Keratinocyte (primary cell): ENCODE measurements at regions not wholly inside any gene's neighbourhood (a gene's known extent, or its start where the extent isn't known, plus 50 kb on each side); places are given as distances from the start of the nearest gene placed in this dataset.

ENCODE experiments used
- DNase-seq: peaks from one replicate; pipeline ENCODE4 v3.0.0-alpha.2; 2011; ENCODE audit warnings: low read depth, missing footprints, low spot score
- FAIRE-seq: peaks from 2 replicates; lab custom pipeline; 2011; peaks lifted over from hg19 to GRCh38; lab: Jason Lieb, UNC
- H2AFZ ChIP-seq: 2 replicates; pipeline ENCODE4 v1.6.0; 2012; ENCODE audit warnings: low read length, control low read depth, inconsistent platforms; ENCODE audit not compliant: control insufficient read depth
- H3K27ac ChIP-seq: 2 replicates; pipeline ENCODE4 v1.5.1; 2011; ENCODE audit warnings: low read length; ENCODE audit not compliant: control insufficient read depth, insufficient read depth
- H3K27me3 ChIP-seq: 3 replicates; pipeline ENCODE4 v1.6.0; 2011; ENCODE audit warnings: low read length; ENCODE audit not compliant: control insufficient read depth, insufficient read depth; ENCODE audit errors: extremely low read depth
- H3K36me3 ChIP-seq, 2 experiments: 2 replicates in 1 of 2; 3 replicates in 1 of 2; pipeline ENCODE4 v1.5.1; 2011; ENCODE audit warnings: low read length in 2 of 2, mild to moderate bottlenecking in 1 of 2; ENCODE audit not compliant: control insufficient read depth in 2 of 2, insufficient read depth in 2 of 2; ENCODE audit errors: extremely low read depth in 1 of 2
- H3K4me1 ChIP-seq: 3 replicates; pipeline ENCODE4 v1.5.1; 2011; ENCODE audit warnings: low read length; ENCODE audit not compliant: control insufficient read depth, insufficient read depth; ENCODE audit errors: extremely low read depth
- H3K4me2 ChIP-seq: 3 replicates; pipeline ENCODE4 v1.6.0; 2011; ENCODE audit warnings: low read depth, low read length; ENCODE audit not compliant: control insufficient read depth, insufficient read depth; ENCODE audit errors: extremely low read depth
- H3K4me3 ChIP-seq, 3 experiments: fragments of 200-600 bp in 1 of 3; sonication (generic) in 1 of 3; 2 replicates in 2 of 3; 3 replicates in 1 of 3; pipeline ENCODE4 v1.5.1; 2011 to 2016; ENCODE audit warnings: low read length in 3 of 3, mild to moderate bottlenecking in 3 of 3, control low read depth in 2 of 3, inconsistent platforms in 1 of 3, low read depth in 1 of 3, mixed read lengths in 1 of 3, mixed run types in 1 of 3, moderate library complexity in 1 of 3; ENCODE audit not compliant: control insufficient read depth in 2 of 3, insufficient read depth in 2 of 3; ENCODE audit errors: extremely low read depth in 1 of 3
- H3K79me2 ChIP-seq: 2 replicates; pipeline ENCODE4 v1.6.0; 2012; ENCODE audit warnings: low read length; ENCODE audit not compliant: control insufficient read depth, insufficient read depth
- H3K9ac ChIP-seq: 3 replicates; pipeline ENCODE4 v1.6.0; 2011; ENCODE audit warnings: low read length; ENCODE audit not compliant: control insufficient read depth, insufficient read depth; ENCODE audit errors: extremely low read depth
- H3K9me1 ChIP-seq: 3 replicates; pipeline ENCODE4 v1.6.0; 2011; ENCODE audit warnings: low read length; ENCODE audit not compliant: control insufficient read depth, insufficient read depth; ENCODE audit errors: extremely low read depth
- H3K9me3 ChIP-seq: 2 replicates; pipeline ENCODE4 v1.5.1; 2012; ENCODE audit warnings: low read depth, low read length; ENCODE audit not compliant: control insufficient read depth
- H4K20me1 ChIP-seq: 3 replicates; pipeline ENCODE4 v1.6.0; 2011; ENCODE audit warnings: low read length; ENCODE audit not compliant: control insufficient read depth, insufficient read depth; ENCODE audit errors: extremely low read depth
- CTCF ChIP-seq, 3 experiments: IDR thresholded peaks in 1 of 3; conservative IDR thresholded peaks in 1 of 3; optimal IDR thresholded peaks in 1 of 3; 2 replicates in 2 of 3; 3 replicates in 1 of 3; pipeline versions ENCODE3 to v1.5.1; 2011; ENCODE audit warnings: low read length in 3 of 3, mild to moderate bottlenecking in 3 of 3, moderate library complexity in 2 of 3, control low read depth in 1 of 3, inconsistent platforms in 1 of 3; ENCODE audit not compliant: insufficient read depth in 2 of 3; ENCODE audit errors: extremely low read depth in 1 of 3
- EZH2 ChIP-seq: IDR thresholded peaks from one replicate; pipeline ENCODE4 v1.6.1; 2012; ENCODE audit warnings: inconsistent platforms, mild to moderate bottlenecking, low read length, moderate library complexity
- dilution Hi-C: fragments of 300-500 bp; cut with MboI; formaldehyde crosslinking; loops from one replicate; pipeline ENCODE4 v1.7.0; 2020; ENCODE audit warnings: low sequenced_read_pairs; ENCODE audit not compliant: extremely low pct_ligation_motif_present

GRCh38 chr6:165875946-165876345 lies 212.9 kb upstream of the PDE10A start:
- dilution Hi-C loops: no loop called here

GRCh38 chr6:165873976-165874375 lies 210.9 kb upstream of the PDE10A start:
- Histone ChIP-seq H3K36me3 (no peaks in the 10 kb centered on the region), H3K4me1 (no peaks in the 10 kb centered on the region), H3K27ac (no peak overlapping the region), H3K9me1 (no peaks in the 10 kb centered on the region), H3K4me3 (no peak overlapping the region), H3K9me3 (no peaks in the 10 kb centered on the region), H3K4me2 (no peak overlapping the region), H3K27me3 (no peaks in the 10 kb centered on the region), H3K79me2 (no peaks in the 10 kb centered on the region), H2AFZ (no peak overlapping the region), H4K20me1 (no peaks in the 10 kb centered on the region), H3K9ac (no peak overlapping the region)
- TF ChIP-seq EZH2: no peak
- TF ChIP-seq CTCF (optimal IDR thresholded peaks at IDR 0.05 in 1 of 3, IDR thresholded peaks at IDR 0.05 in 1 of 3, conservative IDR thresholded peaks at IDR 0.05 in 1 of 3; ENCODE audit: extremely low read depth in 1 of 3, insufficient read depth in 2 of 3, low read length in 3 of 3): no peak
- no peak for FAIRE-seq
- dilution Hi-C loops: no loop called here
- no peak for DNase-seq

More at GRCh38 chr6:165875946-165876345, 212.9 kb upstream of the PDE10A start:
- no peak overlapping the region for H3K4me2 ChIP-seq
- no peak overlapping the region for H3K4me3 ChIP-seq
- H3K4me1 ChIP-seq: no peaks in the 10 kb centered on the region
- H4K20me1 ChIP-seq: no peaks in the 10 kb centered on the region
- TF ChIP-seq EZH2 (no peak), CTCF (optimal IDR thresholded peaks at IDR 0.05 in 1 of 3, IDR thresholded peaks at IDR 0.05 in 1 of 3, conservative IDR thresholded peaks at IDR 0.05 in 1 of 3; ENCODE audit: extremely low read depth in 1 of 3, insufficient read depth in 2 of 3, low read length in 3 of 3) (no peak)
- H3K79me2 ChIP-seq: no peaks in the 10 kb centered on the region
- H3K36me3 ChIP-seq: no peaks in the 10 kb centered on the region
- H3K9me3 ChIP-seq: no peaks in the 10 kb centered on the region
- H3K27me3 ChIP-seq: no peaks in the 10 kb centered on the region
- H2AFZ ChIP-seq: no peak overlapping the region
- no peak for DNase-seq
- no peak overlapping the region for H3K9ac ChIP-seq
- no peaks in the 10 kb centered on the region for H3K9me1 ChIP-seq
- FAIRE-seq: no peak
- no peak overlapping the region for H3K27ac ChIP-seq
